HG02571 (cell line): ENCODE measurements at regions not wholly inside any gene's neighbourhood (a gene's known extent, or its start where the extent isn't known, plus 50 kb on each side); places are given as distances from the start of the nearest gene placed in this dataset.
"Not testable (repeated sequence)": the region's sequence is repeated elsewhere in the genome, so short reads cannot be mapped to it uniquely, and the experiment has no call there.

Experiments used
- ATAC-seq: cut with Tn5 transposase; IDR thresholded peaks from one replicate; pipeline ENCODE4 v1.9.1; 2021; ENCODE audit warnings: mild to moderate bottlenecking, moderate library complexity; ENCODE audit not compliant: unreplicated experiment

- ATAC-seq = no peak
Measured at GRCh38 chr12:63508543-63508942, 159.8 kb downstream of the DPY19L2 start.

GRCh38 chr12:63499567-63499966, 168.7 kb downstream of the DPY19L2 start:
- ATAC-seq = no peak

GRCh38 chr12:63498239-63498638, 170.1 kb downstream of the DPY19L2 start:
- ATAC-seq = no peak

GRCh38 chr12:63496654-63497053, 171.6 kb downstream of the DPY19L2 start:
- no peak for ATAC-seq

- ATAC-seq = no peak
Measured at GRCh38 chr12:63495974-63496373, 172.3 kb downstream of the DPY19L2 start.

GRCh38 chr12:63493357-63493756, 174.9 kb downstream of the DPY19L2 start:
- ATAC-seq = not testable (repeated sequence)

- ATAC-seq = no peak
Measured at GRCh38 chr12:63480186-63480585, 188.1 kb downstream of the DPY19L2 start.

- no peak for ATAC-seq
Measured at GRCh38 chr12:63470161-63470560, 198.1 kb downstream of the DPY19L2 start.

GRCh38 chr12:63467951-63468350, 200.3 kb downstream of the DPY19L2 start:
- no peak for ATAC-seq

- no peak for ATAC-seq
Measured at GRCh38 chr12:63457857-63458256, 210.4 kb downstream of the DPY19L2 start.

GRCh38 chr12:63457428-63457827, 210.9 kb downstream of the DPY19L2 start:
- ATAC-seq = no peak

GRCh38 chr12:63450816-63451215, 217.5 kb downstream of the DPY19L2 start:
- ATAC-seq = no peak

GRCh38 chr12:63450334-63450733, 218.0 kb downstream of the DPY19L2 start:
- no peak for ATAC-seq

GRCh38 chr12:63445224-63445880, 222.9 kb downstream of the DPY19L2 start:
- ATAC-seq = no peak

GRCh38 chr12:63440048-63440447, 228.2 kb downstream of the DPY19L2 start:
- no peak for ATAC-seq

GRCh38 chr12:63434384-63434783, 233.9 kb downstream of the DPY19L2 start:
- ATAC-seq = not testable (repeated sequence)

GRCh38 chr12:63427969-63428368, 240.3 kb downstream of the DPY19L2 start:
- ATAC-seq = not testable (repeated sequence)

- not testable (repeated sequence) for ATAC-seq
Measured at GRCh38 chr12:63427029-63427428, 241.3 kb downstream of the DPY19L2 start.

- ATAC-seq = no peak
Measured at GRCh38 chr12:63424671-63425070, 243.6 kb downstream of the DPY19L2 start.

- no peak for ATAC-seq
Measured at GRCh38 chr12:63423839-63424238, 244.5 kb downstream of the DPY19L2 start.

- ATAC-seq = peak; percentile 91
Measured at GRCh38 chr12:63420206-63420644, 248.1 kb downstream of the DPY19L2 start.

- no peak for ATAC-seq
Measured at GRCh38 chr12:63419154-63419553, 249.1 kb downstream of the DPY19L2 start.

- ATAC-seq = no peak
Measured at GRCh38 chr12:63416788-63417187, 251.5 kb downstream of the DPY19L2 start.
